Bronchial epithelial cell (primary cell): ENCODE measurements at regions not wholly inside any gene's neighbourhood (a gene's known extent, or its start where the extent isn't known, plus 50 kb on each side); places are given as distances from the start of the nearest gene placed in this dataset.

Experiments
- DNase-seq: peaks from one replicate; pipeline ENCODE4 v3.0.0-alpha.2; 2010; ENCODE audit warnings: low read depth
- FAIRE-seq: peaks from 2 replicates; lab custom pipeline; 2011; peaks lifted over from hg19 to GRCh38; lab: Jason Lieb, UNC
- H3K27me3 ChIP-seq: 2 replicates; pipeline ENCODE4 v1.5.1; 2011; ENCODE audit warnings: low read length; ENCODE audit not compliant: control insufficient read depth, insufficient read depth
- H3K36me3 ChIP-seq: 2 replicates; pipeline ENCODE4 v1.5.1; 2011; ENCODE audit warnings: low read length; ENCODE audit not compliant: control insufficient read depth, insufficient read depth
- H3K4me3 ChIP-seq: 2 replicates; pipeline ENCODE4 v1.5.1; 2011; ENCODE audit warnings: mild to moderate bottlenecking, low read depth, low read length, control low read depth
- CTCF ChIP-seq: IDR thresholded peaks from 2 replicates; pipeline ENCODE4 v1.5.1; 2011; ENCODE audit warnings: mild to moderate bottlenecking, moderate library complexity, low read length, control low read depth, inconsistent platforms; ENCODE audit not compliant: insufficient read depth, severe bottlenecking

- H3K27me3 ChIP-seq: no peaks in the 10 kb centered on the region
- FAIRE-seq: no peak
- TF ChIP-seq CTCF: no peak
These were observed 362.4 kb upstream of the MAF start for GRCh38 chr16:79962962-79963361.

GRCh38 chr16:79959226-79959625 is 358.7 kb upstream of the MAF start:
- DNase-seq (no peak), FAIRE-seq (no peak)
- Histone ChIP-seq H3K36me3 (no peaks in the 10 kb centered on the region), H3K27me3 (no peaks in the 10 kb centered on the region), H3K4me3 (no peak overlapping the region)
- no peak for TF ChIP-seq CTCF

More at GRCh38 chr16:79962962-79963361, 362.4 kb upstream of the MAF start:
- Histone ChIP-seq H3K36me3 (no peaks in the 10 kb centered on the region), H3K4me3 (no peak overlapping the region)
- DNase-seq: no peak

- TF ChIP-seq CTCF: no peak
- DNase-seq (no peak), FAIRE-seq (no peak)
- Histone ChIP-seq H3K27me3 (no peaks in the 10 kb centered on the region), H3K4me3 (no peak overlapping the region), H3K36me3 (no peaks in the 10 kb centered on the region)
These were observed 354.6 kb upstream of the MAF start for GRCh38 chr16:79954921-79955705.

GRCh38 chr16:79950932-79951719 is 350.6 kb upstream of the MAF start:
- H3K4me3 ChIP-seq: no peak overlapping the region
- TF ChIP-seq CTCF: no peak
- no peaks in the 10 kb centered on the region for H3K27me3 ChIP-seq
- no peak for DNase-seq
- H3K36me3 ChIP-seq: no peaks in the 10 kb centered on the region
- no peak for FAIRE-seq

GRCh38 chr16:79949417-79949816 is 348.9 kb upstream of the MAF start:
- H3K4me3 ChIP-seq: no peak overlapping the region
- H3K36me3 ChIP-seq: no peaks in the 10 kb centered on the region
- H3K27me3 ChIP-seq: no peaks in the 10 kb centered on the region
- no peak for DNase-seq
- no peak for FAIRE-seq
- no peak for TF ChIP-seq CTCF
